ELF-1 (cell line): ENCODE measurements at regions not wholly inside any gene's neighbourhood (a gene's known extent, or its start where the extent isn't known, plus 50 kb on each side); places are given as distances from the start of the nearest gene placed in this dataset.
A peak's percentile ranks its signal among the peaks of the same experiment; 100 is the strongest.

Source experiments
- DNase-seq: peaks from one replicate; pipeline ENCODE4 v3.0.0-alpha.2; 2016; ENCODE audit warnings: low read depth, low spot score

DNA sequence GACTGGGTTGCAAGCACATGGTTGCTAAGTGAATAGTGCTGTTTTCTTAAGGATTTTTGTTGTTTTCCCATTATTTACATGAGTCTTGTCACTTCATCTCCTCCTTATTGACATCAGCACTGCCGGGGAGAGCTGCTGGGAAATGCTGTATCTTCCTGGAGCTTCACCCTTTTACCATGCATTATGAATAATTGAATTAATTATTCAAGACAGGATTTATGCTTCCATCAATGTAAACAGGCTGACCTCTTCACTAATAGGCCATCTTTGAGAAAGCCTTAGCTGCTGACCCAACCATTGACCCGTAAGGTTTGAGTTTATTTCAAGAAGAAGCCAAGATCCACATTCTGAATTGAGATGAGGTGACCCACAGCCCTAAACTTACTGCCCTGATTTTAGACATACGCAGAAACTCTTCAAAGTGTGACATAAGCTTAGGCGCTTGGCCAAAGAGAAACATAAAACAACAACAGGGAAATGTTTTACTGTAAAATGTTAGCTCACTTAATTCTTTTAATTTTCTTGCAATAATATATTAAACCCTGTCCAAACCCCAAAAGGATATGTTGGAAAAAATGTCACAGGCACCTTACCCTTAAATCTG is 365.5 kb upstream of the SYT4 start:
- no peak for DNase-seq

DNA sequence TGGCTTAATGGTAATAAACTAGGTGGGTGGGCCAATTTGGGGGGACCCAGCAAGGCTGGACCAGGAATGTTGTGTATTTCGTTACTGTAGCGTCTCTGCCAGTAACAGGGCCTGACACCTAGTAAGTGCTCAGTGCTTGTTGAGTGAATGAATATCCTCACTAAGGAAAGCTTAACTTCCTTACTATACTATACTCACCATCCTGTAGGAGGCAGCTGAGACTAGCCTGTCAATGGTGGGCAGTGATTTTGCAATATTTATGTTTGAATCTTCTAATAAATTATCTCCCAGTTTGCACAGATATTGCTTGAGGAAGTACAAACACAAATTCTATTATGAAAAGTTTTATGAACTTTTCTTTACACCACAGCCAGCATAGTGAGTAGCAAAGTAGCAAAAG is 370.7 kb upstream of the SYT4 start:
- DNase-seq, result no peak

DNA sequence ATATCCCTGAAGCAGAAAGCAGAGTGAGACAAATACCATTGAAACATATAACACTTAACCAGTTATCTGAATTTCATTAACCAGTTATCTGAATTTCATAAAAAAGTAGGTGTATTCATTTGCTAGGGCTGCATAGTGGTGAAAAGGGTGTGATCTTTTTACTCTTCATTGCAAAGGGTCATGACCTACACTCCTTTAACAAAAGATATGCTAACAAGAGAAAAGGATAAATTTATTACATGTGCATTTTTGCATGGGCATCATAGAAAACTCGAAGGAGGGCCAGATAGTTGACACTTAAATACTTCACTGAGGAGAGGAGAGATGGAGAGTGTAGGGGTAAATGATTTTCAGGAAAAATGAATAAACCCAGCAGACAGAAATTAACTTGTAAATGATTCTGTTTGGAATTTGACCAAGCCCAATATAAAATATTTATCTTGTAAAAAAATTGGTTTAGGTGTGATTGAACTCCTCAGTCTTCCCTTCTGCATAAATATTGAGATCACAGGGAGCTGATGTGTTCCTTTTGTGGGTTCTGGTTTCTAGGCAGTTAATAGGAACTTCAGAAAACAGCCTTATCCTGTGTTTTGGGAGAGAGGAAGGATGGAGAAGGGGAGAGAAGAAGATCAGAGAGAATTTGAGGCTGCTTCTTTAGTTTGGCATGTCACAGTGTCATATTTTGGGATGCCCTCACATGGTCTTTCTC is 372.5 kb upstream of the SYT4 start:
- DNase-seq, result no peak

DNA sequence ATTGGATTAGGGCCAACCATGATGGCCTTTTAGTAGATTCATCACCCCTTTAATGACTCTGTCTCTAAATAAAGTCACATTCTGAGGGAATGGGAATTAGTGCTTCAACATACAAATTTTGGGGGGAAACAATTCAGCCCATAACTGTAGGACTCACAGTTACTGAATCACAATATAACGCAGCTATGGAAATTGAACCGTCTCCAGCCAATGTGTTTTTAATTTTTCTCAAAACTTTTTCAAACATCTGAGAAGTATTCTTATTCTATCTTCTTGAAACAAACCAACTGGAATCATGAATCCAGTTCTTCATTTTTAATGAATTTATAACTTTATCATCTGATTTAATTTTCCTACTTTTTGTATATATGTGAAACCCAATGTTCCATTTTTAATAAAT is 373.1 kb upstream of the SYT4 start:
- DNase-seq, result no peak

DNA sequence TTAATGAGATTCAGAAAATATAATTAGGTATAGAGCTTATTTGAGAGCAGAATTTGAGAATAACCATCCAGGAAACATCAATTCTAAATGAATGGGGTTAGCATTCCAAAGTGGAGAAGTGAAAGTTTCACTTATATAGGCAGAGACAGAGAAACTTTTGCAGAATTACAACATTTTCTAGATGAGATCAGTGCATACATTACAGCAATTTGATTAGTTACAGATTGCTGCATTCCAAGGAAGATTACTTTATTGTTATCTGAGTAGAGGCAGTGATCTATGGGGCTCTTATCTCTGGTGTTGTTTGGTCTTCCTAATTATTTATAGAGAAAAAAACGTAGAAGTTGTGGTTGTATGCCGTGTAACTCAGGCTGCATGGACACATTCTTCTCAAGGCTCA is 373.8 kb upstream of the SYT4 start:
- no peak for DNase-seq

DNA sequence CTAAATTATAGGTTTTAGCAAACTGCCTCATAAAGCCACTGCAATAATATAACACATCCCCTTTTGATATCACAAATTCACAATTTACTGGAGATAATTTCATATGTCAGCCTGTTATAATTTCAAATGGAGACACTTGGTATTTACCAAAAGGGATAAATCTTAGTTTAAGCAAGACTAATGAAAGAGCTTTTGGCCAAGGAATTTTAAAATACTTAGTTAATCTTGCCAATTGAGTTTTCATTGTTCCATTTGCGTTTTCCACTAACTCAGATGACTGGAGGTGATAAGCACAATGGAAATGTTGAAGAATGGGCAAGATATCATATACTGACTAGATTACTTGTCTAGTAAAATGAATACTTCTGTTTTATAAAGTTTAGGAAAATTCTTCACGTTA is 379.3 kb upstream of the SYT4 start:
- DNase-seq, result no peak

DNA sequence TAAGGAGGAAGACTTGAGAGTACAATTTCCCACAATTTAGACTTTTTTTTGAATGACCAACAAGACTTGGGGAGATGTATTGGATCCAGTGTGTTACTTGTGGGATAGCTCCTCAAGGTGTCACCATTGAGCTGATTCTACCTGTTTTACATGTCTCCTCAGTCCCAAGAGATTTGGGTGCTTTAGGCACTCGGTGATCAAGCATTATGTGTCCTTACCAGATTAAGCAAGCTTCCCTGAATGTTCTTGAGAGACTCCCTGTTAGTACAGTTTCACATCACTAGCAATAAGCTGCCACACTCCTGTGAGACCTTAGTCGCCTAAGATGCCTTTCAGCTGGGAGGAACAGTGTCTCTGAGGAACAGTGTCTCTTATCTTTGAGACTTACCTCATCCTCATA is 384.3 kb upstream of the SYT4 start:
- DNase-seq, result peak; percentile 39

DNA sequence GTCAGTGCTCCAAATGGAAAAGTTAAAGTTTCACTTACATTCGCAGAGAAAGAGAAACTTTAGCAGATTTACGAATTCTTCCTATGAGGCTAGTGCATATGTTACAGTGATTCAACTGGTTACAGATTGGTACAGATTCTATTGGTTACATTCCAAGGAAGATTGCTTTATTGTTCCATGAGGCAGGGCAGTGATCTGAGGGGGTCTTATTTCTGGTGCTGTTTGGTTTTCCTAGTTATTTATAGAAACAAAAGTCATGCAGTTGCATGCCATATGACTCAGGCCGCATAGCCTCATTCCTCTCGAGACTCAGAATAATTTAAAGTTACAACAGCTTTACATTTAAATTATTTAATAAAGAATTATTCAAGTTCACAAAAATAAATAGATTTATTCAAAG is 385.4 kb upstream of the SYT4 start:
- no peak for DNase-seq

DNA sequence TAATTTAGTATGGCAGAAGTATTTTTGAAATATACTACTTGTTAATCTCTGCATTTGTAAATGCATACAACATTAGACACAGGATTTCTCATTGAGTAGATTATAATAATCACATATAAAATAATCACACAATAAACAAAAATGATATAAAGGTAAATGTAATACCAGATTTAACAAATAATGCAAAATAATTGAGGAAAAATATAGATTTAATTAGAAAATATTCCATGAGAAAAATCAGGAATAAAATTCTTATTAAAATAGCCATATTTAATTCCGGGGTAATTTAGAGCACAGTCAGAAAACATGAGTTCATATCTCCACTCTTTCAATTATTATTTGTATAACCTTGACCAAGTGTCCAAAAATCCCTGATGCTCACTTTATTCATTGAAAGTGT is 385.9 kb upstream of the SYT4 start:
- DNase-seq, result no peak

DNA sequence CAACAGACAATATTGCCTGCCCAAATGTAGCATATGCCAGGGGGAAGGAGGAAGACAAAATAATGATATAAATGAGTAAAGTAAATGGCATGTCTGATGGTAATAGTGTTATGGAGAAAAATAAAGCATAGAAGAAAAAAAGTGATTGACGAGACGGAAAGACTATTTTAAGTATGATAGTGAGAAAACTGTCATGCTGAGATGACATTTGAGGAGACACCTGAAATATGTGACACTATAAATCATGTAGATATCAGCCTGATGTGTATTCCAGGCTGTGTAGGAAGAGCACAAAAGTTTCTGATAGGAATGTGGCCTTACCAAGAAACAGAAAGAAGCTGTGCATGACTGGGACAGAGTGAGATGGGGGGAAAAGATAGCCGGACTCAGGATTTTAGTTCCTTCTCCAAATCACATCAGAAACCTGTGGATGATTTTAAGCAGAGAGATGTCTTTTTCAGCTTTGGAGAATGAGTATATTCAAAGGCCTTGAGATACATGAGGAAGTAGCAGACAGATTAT is 387.3 kb upstream of the SYT4 start:
- no peak for DNase-seq

DNA sequence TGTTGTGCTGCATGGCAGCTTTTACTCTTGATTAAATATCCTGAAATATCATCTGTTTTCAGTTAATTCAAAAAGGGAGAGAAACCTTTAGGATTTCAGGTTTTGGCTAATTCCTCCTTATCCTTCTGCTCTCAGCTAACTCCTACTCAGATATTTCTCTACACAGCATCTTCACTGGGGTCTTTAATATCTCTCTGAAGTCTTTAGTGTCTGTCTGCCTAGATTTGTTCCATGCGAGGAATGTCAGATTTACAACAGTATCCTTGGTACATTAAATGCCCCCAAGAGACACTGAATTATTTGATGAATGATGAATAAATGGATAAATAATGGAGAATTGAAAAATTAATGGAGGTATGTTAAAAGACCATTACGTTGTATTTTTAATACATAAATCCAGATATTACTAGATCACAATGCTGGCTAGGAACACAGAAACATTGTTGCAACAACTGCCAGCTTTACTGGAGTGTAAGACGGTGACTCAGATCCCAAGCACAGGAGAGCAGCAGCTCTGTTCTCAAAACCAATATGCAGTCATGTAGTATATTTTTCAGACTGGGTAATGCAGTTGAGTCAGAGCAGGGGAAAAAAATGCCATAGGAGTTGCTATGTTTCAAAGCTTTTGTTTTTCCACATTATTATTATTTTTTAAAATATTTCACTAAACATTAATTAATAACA is 388.0 kb upstream of the SYT4 start:
- no peak for DNase-seq

DNA sequence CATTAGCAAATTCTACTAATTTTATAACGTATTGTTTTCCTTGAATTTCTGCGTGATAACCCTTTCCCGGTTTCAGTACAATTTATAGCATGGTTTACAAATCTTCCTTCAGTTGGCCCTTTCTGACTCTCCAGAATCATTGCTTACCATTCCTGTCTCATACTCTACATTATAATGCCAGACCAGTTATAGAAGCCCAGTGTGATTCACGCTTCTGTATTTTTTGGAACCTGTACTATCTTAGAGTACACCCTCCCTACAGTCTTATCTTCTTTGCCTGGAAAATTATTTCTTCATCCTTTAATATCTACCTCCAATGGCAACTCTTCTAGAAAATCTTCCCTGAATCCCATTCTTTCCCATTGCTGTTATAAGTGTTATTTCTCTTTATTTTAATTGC is 391.6 kb upstream of the SYT4 start:
- no peak for DNase-seq

DNA sequence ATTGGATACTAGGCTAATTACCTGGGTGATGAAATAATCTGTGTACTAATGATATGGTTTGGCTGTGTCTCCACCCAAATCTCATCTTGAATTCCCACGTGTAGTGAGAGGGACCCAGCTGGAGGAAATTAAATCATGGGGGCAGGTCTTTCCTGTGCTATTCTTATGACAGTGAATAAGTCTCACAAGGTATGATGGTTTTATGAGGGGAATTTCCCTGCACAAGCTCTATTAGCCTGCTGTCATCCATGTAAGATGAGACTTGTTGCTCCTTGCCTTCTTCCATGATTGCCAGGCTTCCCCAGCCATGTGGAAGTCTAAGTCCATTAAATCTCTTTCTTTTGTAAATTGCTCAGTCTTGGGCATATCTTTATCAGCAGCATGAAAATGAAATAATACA is 394.1 kb upstream of the SYT4 start:
- no peak for DNase-seq

DNA sequence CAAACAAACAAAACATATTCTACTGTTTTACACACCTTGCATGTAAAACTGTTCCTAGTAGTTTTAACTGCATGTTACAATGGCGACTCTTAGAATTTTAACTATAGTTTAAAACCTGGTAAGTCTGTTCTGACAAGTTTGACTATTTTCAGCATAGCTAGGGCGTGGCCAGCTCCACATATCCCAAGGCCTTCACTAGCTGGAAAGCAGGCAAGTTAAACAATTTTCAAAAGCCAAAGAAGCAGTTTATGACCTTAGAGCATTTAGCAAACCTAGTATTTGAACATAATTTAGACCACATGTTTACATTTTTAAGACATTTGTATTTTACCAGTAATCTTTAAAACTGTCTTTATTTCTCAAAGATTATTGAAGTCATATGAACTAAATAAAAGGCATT is 402.8 kb upstream of the SYT4 start:
- DNase-seq, result no peak

DNA sequence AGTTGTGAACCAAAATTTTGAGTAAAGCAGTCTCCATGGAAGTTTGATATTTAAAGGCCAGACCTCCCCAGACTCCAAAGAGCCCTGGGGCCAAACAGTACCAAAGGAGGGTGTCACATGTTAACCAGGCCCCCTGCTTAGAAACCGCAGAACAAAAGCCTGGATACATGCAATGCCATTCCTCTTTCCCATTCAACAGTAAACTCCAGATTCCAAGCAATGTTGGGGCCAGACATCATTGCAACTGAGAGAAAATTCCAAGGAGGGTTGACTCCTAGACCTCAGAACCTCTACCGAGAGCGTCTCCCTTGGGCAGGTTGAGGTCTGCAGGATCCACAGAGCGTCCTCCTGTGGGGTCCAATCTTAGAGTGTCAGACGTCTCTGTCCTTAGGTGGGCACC is 404.4 kb upstream of the SYT4 start:
- peak; percentile 76 for DNase-seq

DNA sequence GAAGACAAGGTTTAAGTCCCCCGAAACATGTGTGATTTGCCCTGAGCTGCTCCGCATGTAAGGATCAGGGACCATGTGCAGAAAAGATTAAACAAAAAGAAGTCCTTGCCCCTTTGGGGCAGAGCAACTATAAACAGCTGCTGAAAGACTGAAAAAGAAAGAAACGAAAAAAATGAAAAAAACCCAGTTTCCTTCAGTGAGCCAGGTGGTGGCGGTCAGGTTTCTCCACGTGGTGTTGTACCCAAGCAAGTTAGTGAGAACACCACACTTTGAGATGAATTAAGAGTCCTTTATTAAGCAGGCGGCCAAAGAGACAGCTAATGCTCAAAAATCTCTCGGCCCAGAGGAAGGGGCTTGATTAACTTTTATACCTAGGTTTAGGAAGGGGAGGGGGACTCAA is 404.9 kb upstream of the SYT4 start:
- no peak for DNase-seq

DNA sequence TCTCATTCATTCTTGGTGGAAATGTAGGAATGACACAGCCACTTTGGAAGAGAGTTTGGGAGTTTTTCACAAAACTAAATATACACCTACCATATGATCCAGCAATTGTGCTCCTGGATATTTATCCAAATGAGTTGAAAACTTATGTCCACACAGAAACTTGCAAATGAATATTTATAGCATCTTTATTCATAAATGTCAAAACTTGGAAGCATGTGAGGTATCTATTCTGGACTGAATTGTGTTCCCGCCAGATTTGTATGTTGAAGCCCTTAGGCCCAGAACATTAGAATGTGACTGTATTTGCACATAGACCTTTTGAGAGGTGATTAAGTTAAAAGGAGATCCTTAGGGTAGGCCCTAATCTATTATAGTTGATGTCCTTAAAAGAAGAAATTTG is 409.4 kb upstream of the SYT4 start:
- no peak for DNase-seq

DNA sequence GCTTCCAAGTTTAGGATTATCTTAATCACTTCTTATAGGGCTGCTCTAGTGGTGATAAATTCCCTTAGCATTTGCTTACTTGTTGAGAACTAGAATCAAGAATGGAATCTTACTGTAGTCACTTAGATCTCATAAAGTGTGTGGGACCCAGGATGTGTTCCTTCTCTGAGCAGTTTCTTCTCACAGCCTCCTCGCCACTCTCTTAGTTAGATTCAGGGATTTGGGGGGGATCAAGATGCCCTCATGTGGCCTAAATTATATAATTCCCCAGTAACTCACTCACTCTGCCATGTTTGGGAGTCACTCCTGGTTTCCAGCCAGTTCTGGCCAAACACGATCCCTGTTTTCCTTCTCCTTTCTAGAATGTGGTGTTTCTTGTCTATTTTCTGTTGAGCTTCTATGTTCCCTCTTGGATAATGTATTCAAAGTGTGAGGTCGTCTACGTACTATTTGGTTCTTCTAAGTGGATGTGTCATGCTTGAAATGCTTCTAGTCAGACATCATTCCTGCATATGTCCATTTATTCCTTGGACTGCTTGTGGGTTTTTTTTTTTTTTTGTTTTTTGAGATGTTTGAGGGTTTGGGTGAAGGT is 414.9 kb upstream of the SYT4 start:
- no peak for DNase-seq

DNA sequence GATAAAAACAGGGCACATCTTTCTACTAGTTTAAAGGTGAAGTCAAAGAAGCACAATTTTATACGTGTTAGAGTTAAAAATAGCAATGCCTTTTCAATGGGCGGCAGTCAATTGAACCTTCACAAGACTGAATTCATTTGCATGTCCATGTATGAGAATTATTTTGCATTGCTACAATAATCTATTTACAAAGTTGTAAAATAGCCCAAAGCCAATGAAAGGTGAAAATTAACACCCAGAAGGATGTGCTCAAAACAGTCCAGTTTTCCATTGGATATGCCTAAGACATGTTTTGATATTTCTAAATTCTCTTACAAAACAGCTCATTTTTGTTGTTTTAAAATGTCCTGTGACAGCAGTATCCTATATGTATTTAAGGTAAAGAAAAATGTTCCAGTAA is 425.1 kb upstream of the SYT4 start:
- no peak for DNase-seq

DNA sequence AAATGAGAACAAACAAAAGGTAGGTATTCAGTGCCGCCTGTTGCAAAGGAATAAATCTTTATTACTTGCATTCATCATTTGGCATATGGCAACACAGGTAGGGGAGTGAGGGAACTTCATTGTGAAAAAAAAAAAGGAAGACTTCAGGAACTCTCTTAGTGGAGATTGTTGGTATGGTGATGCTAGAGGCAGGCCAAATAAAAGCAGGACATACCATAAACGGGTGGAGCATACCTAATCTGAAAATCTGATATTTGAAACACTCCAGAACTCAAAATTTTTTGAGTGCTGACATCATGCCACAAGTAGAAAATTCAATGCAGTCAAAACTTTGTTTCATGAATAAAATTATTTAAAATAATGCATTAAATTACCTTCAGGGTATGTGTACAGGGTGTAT is 425.8 kb upstream of the SYT4 start:
- no peak for DNase-seq

DNA sequence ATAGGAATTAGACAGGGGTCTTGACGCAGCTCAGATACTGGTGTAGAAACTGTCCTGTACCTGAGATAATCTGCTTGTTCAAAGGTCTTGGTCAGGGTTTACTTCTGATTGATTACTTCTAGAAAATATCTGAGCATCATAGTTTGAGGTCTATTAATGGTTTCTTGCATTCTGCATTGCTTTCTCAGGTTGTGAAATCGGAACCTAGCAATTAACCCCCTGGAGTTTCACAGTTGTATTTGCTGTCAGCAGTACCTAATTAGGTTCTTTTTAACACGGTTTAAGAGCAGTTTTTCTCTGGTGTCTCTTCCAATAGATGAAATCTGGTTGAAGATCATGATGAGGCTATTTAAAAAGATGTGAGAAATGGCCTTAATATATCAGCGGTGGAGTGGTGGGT is 428.6 kb upstream of the SYT4 start:
- no peak for DNase-seq

DNA sequence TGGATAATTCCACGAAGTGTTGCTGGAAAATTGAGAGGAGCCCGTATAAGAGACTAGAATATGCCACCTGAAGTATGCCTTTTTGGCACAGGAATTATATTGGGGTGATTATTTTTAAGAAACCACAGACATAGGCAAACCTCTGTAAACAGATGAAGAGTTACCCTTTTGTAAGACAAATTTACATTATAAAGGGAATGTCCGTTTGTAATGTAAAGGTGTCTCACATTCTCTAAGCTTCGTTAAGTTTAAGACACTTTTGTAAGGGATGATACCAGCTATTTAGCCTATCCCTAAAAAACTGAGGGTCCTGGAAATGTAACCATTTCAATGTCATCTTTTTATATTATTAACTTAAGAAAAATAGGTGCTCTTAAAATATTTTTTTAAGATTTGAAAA is 432.8 kb upstream of the SYT4 start:
- DNase-seq, result no peak
